ENCODE measurements at regions not wholly inside any gene's neighbourhood (a gene's known extent, or its start where the extent isn't known, plus 50 kb on each side); places are given as distances from the start of the nearest gene placed in this dataset.

- Histone ChIP-seq H3K4me1 (peaks cover 15 to 46% (median 36%) of the 10 kb centered on the region in 4 donors), H3K4me3 (peak overlapping the region in 2 of 4 donors; percentile 5 to 13), H3K9me3 (no peaks in the 10 kb centered on the region), H3K27ac (replicated peaks in 1 of 4) (peak overlapping the region; percentile 61 to 73 (median 64)), H3K27me3 (no peaks in the 10 kb centered on the region), H3K36me3 (no peaks in the 10 kb centered on the region)
- no peak for DNase-seq (ENCODE audit: extremely low spot score)
- 35% methylated on average over 17 of the region's 17 CpGs for WGBS
- TF ChIP-seq EP300 (IDR thresholded peaks at IDR 0.05) (no peak), POLR2A (IDR thresholded peaks at IDR 0.05; ENCODE audit: low read depth) (no peak), POLR2AphosphoS5 (IDR thresholded peaks at IDR 0.05) (peak in 1 of 2 donors; percentile 33), CTCF (IDR thresholded peaks at IDR 0.05) (peak in 1 of 3 experiments; percentile 36)
- intact Hi-C loops (cut with DNase I) = loop anchor here (10.0 kb wide), 2 partner anchors 102 to 172 kb away; no protein-coding TSS in a partner anchor
These were observed 107.7 kb upstream of the SPATA13 start for GRCh38 chr13:24052547-24053518.

- Histone ChIP-seq H3K36me3 (no peaks in the 10 kb centered on the region), H3K27ac (replicated peaks in 1 of 4) (peak overlapping the region; percentile 61 to 73 (median 64)), H3K9me3 (no peaks in the 10 kb centered on the region), H3K4me1 (peaks cover 15 to 46% (median 36%) of the 10 kb centered on the region in 4 donors), H3K4me3 (no peak overlapping the region), H3K27me3 (no peaks in the 10 kb centered on the region)
- no peak for DNase-seq (ENCODE audit: extremely low spot score)
- intact Hi-C loops (cut with DNase I) = loop anchor here (10.0 kb wide), 2 partner anchors 101 to 171 kb away; no protein-coding TSS in a partner anchor
- TF ChIP-seq CTCF (IDR thresholded peaks at IDR 0.05) = peak; percentile 44 to 69 (median 48)
- TF ChIP-seq POLR2AphosphoS5 (IDR thresholded peaks at IDR 0.05) = no peak
- no peak for TF ChIP-seq POLR2A (IDR thresholded peaks at IDR 0.05; ENCODE audit: low read depth)
- no peak for TF ChIP-seq EP300 (IDR thresholded peaks at IDR 0.05)
- WGBS = 61% methylated on average over 9 of the region's 9 CpGs
These were observed 106.8 kb upstream of the SPATA13 start for GRCh38 chr13:24053519-24054251.

- no peak overlapping the region for H3K27ac ChIP-seq (replicated peaks in 1 of 4)
- H3K9me3 ChIP-seq = no peaks in the 10 kb centered on the region
- H3K4me3 ChIP-seq = no peak overlapping the region
- peaks cover 12 to 25% (median 20%) of the 10 kb centered on the region in 4 donors for H3K4me1 ChIP-seq
- no peak for TF ChIP-seq POLR2AphosphoS5 (IDR thresholded peaks at IDR 0.05)
- no peak for TF ChIP-seq EP300 (IDR thresholded peaks at IDR 0.05)
- TF ChIP-seq CTCF (IDR thresholded peaks at IDR 0.05) = no peak
- no peak for TF ChIP-seq POLR2A (IDR thresholded peaks at IDR 0.05; ENCODE audit: low read depth)
- DNase-seq (ENCODE audit: extremely low spot score) = no peak
- H3K36me3 ChIP-seq = no peaks in the 10 kb centered on the region
- intact Hi-C loops (cut with DNase I) = loop anchor here (10.0 kb wide), 2 partner anchors 98 to 168 kb away; no protein-coding TSS in a partner anchor
- 65% methylated on average over 8 of the region's 8 CpGs for WGBS
- H3K27me3 ChIP-seq = no peaks in the 10 kb centered on the region
These were observed 103.8 kb upstream of the SPATA13 start for GRCh38 chr13:24056616-24057137.

GRCh38 chr13:24060993-24061392, 99.5 kb upstream of the SPATA13 start:
- H3K9me3 ChIP-seq = no peaks in the 10 kb centered on the region
- H3K36me3 ChIP-seq = no peaks in the 10 kb centered on the region
- no peaks in the 10 kb centered on the region for H3K27me3 ChIP-seq
- TF ChIP-seq POLR2A (IDR thresholded peaks at IDR 0.05; ENCODE audit: low read depth) = no peak
- TF ChIP-seq EP300 (IDR thresholded peaks at IDR 0.05) = no peak
- H3K4me3 ChIP-seq = no peak overlapping the region
- peaks cover 4 to 11% (median 6%) of the 10 kb centered on the region in 4 donors for H3K4me1 ChIP-seq
- intact Hi-C loops (cut with DNase I) = no loop called here
- H3K27ac ChIP-seq (replicated peaks in 1 of 4) = no peak overlapping the region
- DNase-seq (ENCODE audit: extremely low spot score) = no peak
- 92% methylated on average over 2 of the region's 2 CpGs for WGBS

All from esophagus muscularis mucosa (tissue), 4 donors.